ENCODE measurements at regions not wholly inside any gene's neighbourhood (a gene's known extent, or its start where the extent isn't known, plus 50 kb on each side); places are given as distances from the start of the nearest gene placed in this dataset.

DNA sequence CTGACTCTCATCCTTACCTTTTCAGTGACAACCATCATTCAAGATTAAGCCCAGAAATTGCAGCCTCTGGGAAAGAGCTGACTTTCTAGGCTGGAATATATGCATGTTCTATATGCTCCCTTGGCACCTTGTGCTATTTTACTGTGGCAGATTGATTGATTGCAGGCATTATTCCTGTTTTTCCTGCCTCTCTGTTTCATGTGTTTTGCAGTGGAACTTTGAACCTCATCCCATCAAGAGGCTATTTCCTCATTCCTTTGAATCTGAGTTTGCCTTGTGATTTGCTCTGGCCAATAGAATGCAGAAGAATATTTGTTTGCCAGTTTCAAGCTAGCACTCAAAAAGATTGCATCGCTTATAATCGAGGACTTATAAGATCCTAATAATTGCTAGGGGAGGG lies 174.8 kb upstream of the DCN start:
- Histone ChIP-seq H3K36me3 (no peaks in the 10 kb centered on the region), H3K4me3 (no peak overlapping the region), H3K27me3 (no peaks in the 10 kb centered on the region), H3K27ac (no peak overlapping the region), H3K4me1 (no peaks in the 10 kb centered on the region), H3K9me3 (no peaks in the 10 kb centered on the region)
- intact Hi-C loops (cut with DNase I; ENCODE audit: low total_unique reads): loop anchor here (10.0 kb wide), 1 partner anchor 383 kb away; no protein-coding TSS in a partner anchor
- no peak for DNase-seq
- TF ChIP-seq, protein P1, sequence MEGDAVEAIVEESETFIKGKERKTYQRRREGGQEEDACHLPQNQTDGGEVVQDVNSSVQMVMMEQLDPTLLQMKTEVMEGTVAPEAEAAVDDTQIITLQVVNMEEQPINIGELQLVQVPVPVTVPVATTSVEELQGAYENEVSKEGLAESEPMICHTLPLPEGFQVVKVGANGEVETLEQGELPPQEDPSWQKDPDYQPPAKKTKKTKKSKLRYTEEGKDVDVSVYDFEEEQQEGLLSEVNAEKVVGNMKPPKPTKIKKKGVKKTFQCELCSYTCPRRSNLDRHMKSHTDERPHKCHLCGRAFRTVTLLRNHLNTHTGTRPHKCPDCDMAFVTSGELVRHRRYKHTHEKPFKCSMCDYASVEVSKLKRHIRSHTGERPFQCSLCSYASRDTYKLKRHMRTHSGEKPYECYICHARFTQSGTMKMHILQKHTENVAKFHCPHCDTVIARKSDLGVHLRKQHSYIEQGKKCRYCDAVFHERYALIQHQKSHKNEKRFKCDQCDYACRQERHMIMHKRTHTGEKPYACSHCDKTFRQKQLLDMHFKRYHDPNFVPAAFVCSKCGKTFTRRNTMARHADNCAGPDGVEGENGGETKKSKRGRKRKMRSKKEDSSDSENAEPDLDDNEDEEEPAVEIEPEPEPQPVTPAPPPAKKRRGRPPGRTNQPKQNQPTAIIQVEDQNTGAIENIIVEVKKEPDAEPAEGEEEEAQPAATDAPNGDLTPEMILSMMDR (IDR thresholded peaks at IDR 0.05): no peak

DNA sequence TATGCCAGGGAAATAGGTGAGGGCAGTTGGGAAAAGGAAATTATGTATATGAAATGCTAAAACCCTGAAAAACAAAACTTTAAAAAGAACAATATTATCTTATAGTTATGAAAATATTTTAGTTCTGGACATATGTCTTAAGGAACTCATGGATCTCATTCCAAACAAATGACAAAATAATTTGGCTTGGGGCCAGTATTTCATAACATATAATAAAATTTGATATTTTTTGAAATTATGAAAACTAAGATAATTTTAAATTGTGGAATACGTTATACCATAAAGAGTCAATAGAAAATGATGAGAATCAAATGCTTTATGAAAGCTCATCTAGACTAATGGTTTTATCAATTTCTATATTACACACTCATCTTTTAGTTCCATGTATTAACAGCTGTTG lies 173.8 kb upstream of the DCN start:
- intact Hi-C loops (cut with DNase I; ENCODE audit: low total_unique reads): loop anchor here (10.0 kb wide), 1 partner anchor 382 kb away; no protein-coding TSS in a partner anchor
- no peak for DNase-seq

DNA sequence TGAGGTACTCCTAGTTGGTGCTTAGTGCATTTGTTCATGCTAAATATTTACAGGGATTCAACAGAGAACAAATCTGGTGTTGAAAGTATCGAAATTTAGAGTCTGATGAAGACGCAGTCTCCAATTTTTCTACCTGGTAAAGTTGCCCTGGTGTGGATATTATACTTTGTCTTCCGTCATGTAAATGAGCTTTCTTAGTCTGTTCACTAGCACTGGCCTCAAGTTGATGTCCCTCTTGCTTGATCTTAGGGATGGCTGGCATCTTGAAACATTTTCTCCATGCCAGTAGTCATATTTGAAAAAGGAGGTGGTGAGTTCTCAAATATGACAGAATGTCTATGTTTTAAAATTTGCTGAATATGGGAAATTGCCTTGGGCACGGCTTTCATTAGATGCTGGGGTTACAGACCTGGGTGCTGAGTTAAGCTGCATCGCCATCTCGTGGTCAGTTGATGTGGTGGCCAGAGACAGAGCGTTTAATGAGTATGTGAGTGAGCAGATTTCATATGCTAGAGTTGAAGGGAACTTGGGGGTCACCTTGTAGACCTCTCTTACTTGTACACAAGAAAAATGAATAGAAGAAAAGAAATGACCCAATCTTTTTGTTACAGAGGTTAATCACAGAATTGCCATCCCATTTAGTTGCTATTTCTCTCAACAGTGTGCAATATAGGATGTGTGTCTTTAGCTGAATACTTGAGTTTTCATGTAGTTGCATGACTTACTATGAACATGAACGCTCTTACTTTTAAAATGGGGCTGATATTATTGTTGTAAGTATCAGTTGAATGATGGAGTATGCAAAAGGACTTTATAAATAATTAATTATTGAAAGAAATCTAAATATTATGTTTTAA lies 172.8 kb upstream of the DCN start:
- Histone ChIP-seq H3K27me3 (no peaks in the 10 kb centered on the region), H3K4me3 (no peak overlapping the region), H3K4me1 (no peaks in the 10 kb centered on the region), H3K27ac (no peak overlapping the region), H3K9me3 (no peaks in the 10 kb centered on the region), H3K36me3 (no peaks in the 10 kb centered on the region)
- TF ChIP-seq, protein P1 (IDR thresholded peaks at IDR 0.05): peak; percentile 78 to 89 (median 86)
- TF ChIP-seq POLR2A (IDR thresholded peaks at IDR 0.05): no peak
- DNase-seq: peak; percentile 78 to 80
- intact Hi-C loops (cut with DNase I; ENCODE audit: low total_unique reads): loop anchor here (10.0 kb wide), 1 partner anchor 381 kb away; no protein-coding TSS in a partner anchor

More for the DNA sequence above, 173.8 kb upstream of the DCN start:
- no peaks in the 10 kb centered on the region for H3K27me3 ChIP-seq
- H3K27ac ChIP-seq: no peak overlapping the region
- TF ChIP-seq, protein P1 (IDR thresholded peaks at IDR 0.05): no peak
- TF ChIP-seq POLR2A (IDR thresholded peaks at IDR 0.05): no peak
- H3K4me1 ChIP-seq: no peaks in the 10 kb centered on the region
- no peak overlapping the region for H3K4me3 ChIP-seq
- no peaks in the 10 kb centered on the region for H3K9me3 ChIP-seq
- no peaks in the 10 kb centered on the region for H3K36me3 ChIP-seq

DNA sequence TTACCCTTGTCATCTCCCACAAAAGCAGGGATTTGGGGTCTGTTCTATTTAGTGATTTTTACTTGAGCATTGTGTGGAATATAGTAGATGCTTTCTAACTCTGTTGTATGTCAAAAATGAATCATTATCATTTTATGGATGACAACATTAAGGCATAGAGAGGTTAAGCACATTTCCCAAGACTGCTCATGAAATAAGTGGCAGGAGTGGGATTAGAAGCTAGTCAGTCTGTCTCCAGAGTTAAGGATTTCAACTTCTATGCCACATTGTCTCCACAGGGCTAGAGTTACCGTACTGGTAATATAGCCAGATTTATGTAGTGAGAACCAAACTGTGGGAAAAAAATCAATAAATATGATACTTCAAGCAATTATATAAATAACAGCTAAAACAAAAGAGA lies 170.6 kb upstream of the DCN start:
- H3K4me1 ChIP-seq: no peaks in the 10 kb centered on the region
- H3K9me3 ChIP-seq: no peaks in the 10 kb centered on the region
- H3K27ac ChIP-seq: no peak overlapping the region
- H3K4me3 ChIP-seq: no peak overlapping the region
- intact Hi-C loops (cut with DNase I; ENCODE audit: low total_unique reads): loop anchor here (10.0 kb wide), 1 partner anchor 378 kb away; no protein-coding TSS in a partner anchor
- no peaks in the 10 kb centered on the region for H3K27me3 ChIP-seq
- DNase-seq: no peak
- TF ChIP-seq, protein P1 (IDR thresholded peaks at IDR 0.05): no peak
- no peak for TF ChIP-seq POLR2A (IDR thresholded peaks at IDR 0.05)
- H3K36me3 ChIP-seq: no peaks in the 10 kb centered on the region

DNA sequence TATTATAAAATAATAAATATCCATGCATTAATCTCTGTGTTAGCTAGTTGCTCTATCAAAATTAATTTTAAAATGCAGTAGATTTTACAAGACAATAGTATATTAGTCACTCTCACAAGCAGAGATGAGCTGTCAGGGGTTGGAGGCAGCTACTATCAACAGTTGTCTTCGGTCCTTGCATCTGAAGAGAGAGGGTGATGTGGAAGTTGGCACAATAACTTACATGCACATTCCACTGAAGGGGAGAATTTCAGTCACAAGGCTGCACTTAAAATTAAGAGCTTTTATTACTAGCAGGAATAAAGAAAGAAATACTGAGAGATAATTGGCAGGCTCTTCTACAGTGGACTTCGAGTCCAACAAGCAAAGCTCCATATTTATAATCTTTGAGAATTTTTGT lies 166.9 kb upstream of the DCN start:
- H3K4me3 ChIP-seq: no peak overlapping the region
- TF ChIP-seq, protein P1 (IDR thresholded peaks at IDR 0.05): no peak
- TF ChIP-seq POLR2A (IDR thresholded peaks at IDR 0.05): no peak
- no peaks in the 10 kb centered on the region for H3K9me3 ChIP-seq
- no peaks in the 10 kb centered on the region for H3K4me1 ChIP-seq
- peak overlapping the region; percentile 40 to 44 for H3K27ac ChIP-seq
- H3K27me3 ChIP-seq: no peaks in the 10 kb centered on the region
- intact Hi-C loops (cut with DNase I; ENCODE audit: low total_unique reads): no loop called here
- DNase-seq: no peak
- no peaks in the 10 kb centered on the region for H3K36me3 ChIP-seq

All from uterus (tissue), 3 donors.